NB4 (cell line): ENCODE measurements at regions not wholly inside any gene's neighbourhood (a gene's known extent, or its start where the extent isn't known, plus 50 kb on each side); places are given as distances from the start of the nearest gene placed in this dataset.

ENCODE experiments used
- DNase-seq: peaks from one replicate; pipeline ENCODE4 v3.0.0; 2010; ENCODE audit warnings: low read depth
- H3K4me3 ChIP-seq: one replicate; pipeline ENCODE4 v1.5.1; 2011; ENCODE audit warnings: mild to moderate bottlenecking, low read depth, low read length, moderate library complexity
- CTCF ChIP-seq: IDR thresholded peaks from one replicate; pipeline ENCODE4 v1.5.1; 2012; ENCODE audit warnings: low read depth, low read length
- MAX ChIP-seq: IDR thresholded peaks from 2 replicates; pipeline ENCODE4 v1.6.1; 2011; ENCODE audit warnings: low read depth, low read length
- MYC ChIP-seq: IDR thresholded peaks from 2 replicates; pipeline ENCODE4 v1.6.1; 2011; ENCODE audit warnings: low read depth, low read length
- POLR2A ChIP-seq: IDR thresholded peaks from 2 replicates; pipeline ENCODE4 v1.6.1; 2011; ENCODE audit warnings: mild to moderate bottlenecking; ENCODE audit not compliant: insufficient read length; ENCODE audit errors: extremely low read depth

- no peak for DNase-seq
- TF ChIP-seq POLR2A (no peak), MAX (no peak), CTCF (no peak), MYC (no peak)
- H3K4me3 ChIP-seq: no peak overlapping the region
These were observed 517.1 kb upstream of the CCDC54 start for GRCh38 chr3:106860182-106860581.

- TF ChIP-seq POLR2A (no peak), CTCF (no peak), MYC (no peak), MAX (no peak)
- DNase-seq: no peak
- no peak overlapping the region for H3K4me3 ChIP-seq
These were observed 515.2 kb upstream of the CCDC54 start for GRCh38 chr3:106862067-106862466.

GRCh38 chr3:106877627-106878026 lies 499.6 kb upstream of the CCDC54 start:
- TF ChIP-seq MYC: no peak
- no peak for TF ChIP-seq MAX
- TF ChIP-seq CTCF: no peak
- DNase-seq: no peak
- no peak overlapping the region for H3K4me3 ChIP-seq

GRCh38 chr3:106880206-106880605 lies 497.0 kb upstream of the CCDC54 start:
- no peak overlapping the region for H3K4me3 ChIP-seq
- no peak for DNase-seq
- TF ChIP-seq MAX (no peak), POLR2A (no peak), CTCF (no peak), MYC (no peak)

GRCh38 chr3:106881186-106881585 lies 496.1 kb upstream of the CCDC54 start:
- H3K4me3 ChIP-seq: no peak overlapping the region
- TF ChIP-seq CTCF: no peak
- no peak for TF ChIP-seq POLR2A
- TF ChIP-seq MYC: no peak
- TF ChIP-seq MAX: no peak

GRCh38 chr3:106882297-106882696 lies 494.9 kb upstream of the CCDC54 start:
- H3K4me3 ChIP-seq: no peak overlapping the region
- DNase-seq: no peak
- TF ChIP-seq MAX: no peak

More at GRCh38 chr3:106881186-106881585, 496.1 kb upstream of the CCDC54 start:
- DNase-seq: no peak
